Left ventricle myocardium inferior (tissue), 1 donor: ENCODE measurements at regions not wholly inside any gene's neighbourhood (a gene's known extent, or its start where the extent isn't known, plus 50 kb on each side); places are given as distances from the start of the nearest gene placed in this dataset.

Source experiments
- DNase-seq: peaks from one replicate; pipeline ENCODE4 v3.0.0-alpha.2; 2020
- H3K27ac ChIP-seq: fragments of 200-600 bp; replicated peaks from 2 replicates; pipeline ENCODE4 v1.8.0; 2021
- H3K27me3 ChIP-seq: fragments of 200-600 bp; 2 replicates; pipeline ENCODE4 v1.8.0; 2021; ENCODE audit warnings: low read depth
- H3K36me3 ChIP-seq: fragments of 200-600 bp; 2 replicates; pipeline ENCODE4 v1.8.0; 2021
- H3K4me1 ChIP-seq: fragments of 200-600 bp; 2 replicates; pipeline ENCODE4 v1.8.0; 2021
- H3K4me3 ChIP-seq: fragments of 200-600 bp; 2 replicates; pipeline ENCODE4 v1.8.0; 2021; ENCODE audit warnings: mild to moderate bottlenecking, moderate library complexity
- H3K9me3 ChIP-seq: fragments of 200-600 bp; replicated peaks from 2 replicates; pipeline ENCODE4 v1.8.0; 2021
- intact Hi-C: fragments of 100-400 bp; cut with micrococcal nuclease; formaldehyde crosslinking; loops from one replicate; pipeline ENCODE4 v1.11.0; 2022
- TF ChIP-seq, protein P1 (sequence below): fragments of 200-600 bp; IDR thresholded peaks from 2 replicates; pipeline ENCODE4 v1.8.0; 2021; ENCODE audit warnings: antibody characterized with exemption, mild to moderate bottlenecking, borderline replicate concordance
- donor health status: DM: no; HTN: yes; CAD: no; lungs with severe emphysema.

DNA sequence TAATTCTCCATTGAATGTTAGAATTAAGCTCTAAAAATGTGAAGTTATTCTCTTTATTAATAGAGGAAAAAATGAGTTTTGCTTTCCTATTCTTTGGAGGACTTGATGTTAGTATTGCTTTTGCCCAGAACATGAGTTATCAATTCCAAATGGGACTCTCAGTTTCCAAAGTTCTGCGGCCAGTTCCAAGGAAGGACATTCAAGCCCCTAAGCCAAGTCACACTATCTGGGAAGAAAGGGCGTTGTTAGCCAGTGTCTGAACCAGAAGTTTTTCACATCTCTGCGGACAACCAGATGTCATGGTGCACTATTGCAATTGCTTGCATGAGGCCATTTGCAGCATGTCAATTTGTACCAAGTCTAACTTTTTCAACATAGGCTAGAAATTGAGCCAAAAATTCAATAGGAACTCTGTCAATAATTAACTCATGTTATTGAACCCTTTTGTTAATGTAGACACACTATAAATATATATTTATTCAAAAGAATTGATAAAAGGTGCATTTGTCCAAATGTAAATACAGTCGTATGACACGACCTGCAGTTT is 183.3 kb upstream of the PIK3R1 start:
- Histone ChIP-seq H3K27me3 (no peaks in the 10 kb centered on the region), H3K36me3 (no peaks in the 10 kb centered on the region), H3K27ac (peak overlapping the region; percentile 50), H3K4me1 (peaks cover 32% of the 10 kb centered on the region), H3K9me3 (no peaks in the 10 kb centered on the region), H3K4me3 (no peak overlapping the region)
- intact Hi-C loops: no loop called here
- no peak for DNase-seq
- TF ChIP-seq, protein P1, sequence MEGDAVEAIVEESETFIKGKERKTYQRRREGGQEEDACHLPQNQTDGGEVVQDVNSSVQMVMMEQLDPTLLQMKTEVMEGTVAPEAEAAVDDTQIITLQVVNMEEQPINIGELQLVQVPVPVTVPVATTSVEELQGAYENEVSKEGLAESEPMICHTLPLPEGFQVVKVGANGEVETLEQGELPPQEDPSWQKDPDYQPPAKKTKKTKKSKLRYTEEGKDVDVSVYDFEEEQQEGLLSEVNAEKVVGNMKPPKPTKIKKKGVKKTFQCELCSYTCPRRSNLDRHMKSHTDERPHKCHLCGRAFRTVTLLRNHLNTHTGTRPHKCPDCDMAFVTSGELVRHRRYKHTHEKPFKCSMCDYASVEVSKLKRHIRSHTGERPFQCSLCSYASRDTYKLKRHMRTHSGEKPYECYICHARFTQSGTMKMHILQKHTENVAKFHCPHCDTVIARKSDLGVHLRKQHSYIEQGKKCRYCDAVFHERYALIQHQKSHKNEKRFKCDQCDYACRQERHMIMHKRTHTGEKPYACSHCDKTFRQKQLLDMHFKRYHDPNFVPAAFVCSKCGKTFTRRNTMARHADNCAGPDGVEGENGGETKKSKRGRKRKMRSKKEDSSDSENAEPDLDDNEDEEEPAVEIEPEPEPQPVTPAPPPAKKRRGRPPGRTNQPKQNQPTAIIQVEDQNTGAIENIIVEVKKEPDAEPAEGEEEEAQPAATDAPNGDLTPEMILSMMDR: no peak

DNA sequence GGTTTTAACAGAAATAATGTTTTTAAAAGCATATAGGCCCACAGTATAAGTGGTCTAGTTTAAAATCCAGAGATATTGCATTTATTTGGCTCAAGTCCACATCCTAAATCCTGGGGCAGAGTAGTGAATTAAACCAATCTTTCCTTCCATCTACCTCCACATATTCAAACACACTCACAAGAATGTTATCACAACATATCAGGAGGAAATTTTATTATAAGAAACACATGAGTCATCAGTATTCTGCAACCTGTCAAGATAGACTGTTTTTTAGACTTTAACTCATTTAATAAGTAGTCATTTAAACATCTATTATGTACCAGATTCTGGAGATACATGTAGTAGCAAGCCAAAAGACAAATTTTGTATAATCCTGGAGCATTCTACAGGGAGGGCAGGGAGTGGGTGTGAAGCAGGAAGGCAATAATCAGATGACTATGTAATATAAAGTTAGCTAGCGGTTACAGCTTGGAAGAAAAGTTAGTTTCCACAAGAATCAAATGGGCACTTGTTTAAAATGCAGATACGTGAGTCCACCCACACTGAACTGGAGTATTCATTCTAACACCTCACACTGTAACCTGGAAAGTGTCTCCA is 187.3 kb upstream of the PIK3R1 start:
- no peak overlapping the region for H3K4me3 ChIP-seq
- no peak overlapping the region for H3K27ac ChIP-seq
- H3K36me3 ChIP-seq: no peaks in the 10 kb centered on the region
- no peak for DNase-seq
- intact Hi-C loops: no loop called here
- H3K9me3 ChIP-seq: no peaks in the 10 kb centered on the region
- H3K27me3 ChIP-seq: no peaks in the 10 kb centered on the region
- TF ChIP-seq, protein P1: no peak
- peaks cover 43% of the 10 kb centered on the region for H3K4me1 ChIP-seq

DNA sequence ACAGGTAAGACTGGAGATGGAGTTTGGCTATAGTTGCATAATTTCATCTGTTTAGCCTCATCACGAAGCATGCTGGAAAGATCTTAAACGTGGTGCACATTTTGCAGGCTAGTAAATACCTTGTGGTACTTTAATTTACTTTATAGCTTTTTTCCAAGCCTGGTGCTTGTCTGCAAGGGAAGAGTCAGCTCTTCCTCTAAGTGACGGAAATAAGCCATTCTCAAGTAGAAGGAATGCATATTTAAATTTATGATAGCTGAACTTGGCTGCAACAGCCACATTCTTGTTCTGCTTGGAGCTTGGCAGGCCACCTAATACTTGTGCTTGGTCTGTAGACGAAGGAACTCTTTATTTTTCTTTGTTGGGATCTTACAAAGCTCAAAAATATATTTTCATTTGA is 188.0 kb upstream of the PIK3R1 start:
- intact Hi-C loops: no loop called here
- Histone ChIP-seq H3K4me1 (peaks cover 38% of the 10 kb centered on the region), H3K27me3 (no peaks in the 10 kb centered on the region), H3K36me3 (no peaks in the 10 kb centered on the region), H3K4me3 (no peak overlapping the region), H3K9me3 (no peaks in the 10 kb centered on the region), H3K27ac (peak overlapping the region; percentile 29)
- TF ChIP-seq, protein P1: no peak
- DNase-seq: no peak

DNA sequence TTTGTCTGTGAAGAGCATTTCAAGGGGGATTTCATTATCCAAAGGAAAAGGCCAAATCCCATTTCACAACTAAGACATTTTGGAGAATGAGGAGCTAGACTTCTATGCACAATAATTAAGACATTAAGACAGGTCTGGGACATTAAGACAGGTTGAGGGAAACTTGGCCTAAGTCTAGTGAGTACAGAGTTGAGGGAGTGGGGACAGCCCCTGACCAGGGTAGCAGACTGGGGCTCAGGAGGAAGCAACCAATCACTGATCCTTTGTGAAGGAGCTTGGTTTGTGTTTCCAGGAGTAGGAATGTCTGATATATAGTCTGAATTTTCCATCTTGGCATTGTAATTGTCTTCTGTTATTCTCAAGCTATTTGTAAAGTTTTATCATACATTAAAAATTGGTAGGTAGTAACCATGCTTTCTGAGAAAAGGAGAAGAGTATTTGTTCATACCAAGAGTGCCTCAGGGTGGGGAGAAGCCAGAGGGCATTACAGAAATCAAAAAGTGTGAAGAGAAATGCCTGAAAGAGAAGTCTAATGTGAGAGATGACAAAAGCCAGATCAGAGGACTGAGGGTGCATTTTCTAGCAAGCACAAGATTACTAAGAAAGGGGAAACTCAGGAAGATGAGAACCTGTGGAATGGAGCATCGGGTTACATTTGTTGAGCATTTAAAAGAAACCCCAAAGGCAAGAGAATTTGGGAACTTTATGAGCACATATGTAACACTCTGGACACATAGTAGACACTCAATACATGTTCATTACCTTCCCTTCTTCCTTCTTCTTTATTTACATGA is 189.3 kb upstream of the PIK3R1 start:
- intact Hi-C loops: no loop called here
- Histone ChIP-seq H3K9me3 (no peaks in the 10 kb centered on the region), H3K27ac (no peak overlapping the region), H3K36me3 (no peaks in the 10 kb centered on the region), H3K27me3 (no peaks in the 10 kb centered on the region), H3K4me1 (peaks cover 38% of the 10 kb centered on the region), H3K4me3 (no peak overlapping the region)
- no peak for DNase-seq
- TF ChIP-seq, protein P1: no peak

DNA sequence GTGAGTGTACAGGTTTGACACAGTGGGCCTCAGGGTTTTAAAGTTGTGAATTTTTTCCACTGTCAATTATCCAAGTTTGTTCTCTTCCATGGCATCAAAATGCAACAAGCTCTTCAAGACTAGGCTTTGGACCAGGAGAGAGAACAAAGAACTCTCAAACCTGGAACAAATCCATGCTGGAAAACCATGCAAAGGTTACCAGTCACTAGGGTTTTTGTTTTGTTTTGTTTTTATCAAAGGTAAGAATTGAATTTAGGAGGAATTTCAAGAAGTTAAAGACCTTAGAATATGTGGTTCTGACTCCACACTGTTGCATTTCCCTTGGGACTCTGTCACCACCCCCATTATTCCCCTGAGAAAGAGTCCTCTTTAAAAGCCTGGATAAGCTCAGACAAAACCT is 191.1 kb upstream of the PIK3R1 start:
- intact Hi-C loops: no loop called here
- H3K4me1 ChIP-seq: peaks cover 43% of the 10 kb centered on the region
- no peak overlapping the region for H3K27ac ChIP-seq

More for the DNA sequence above, 191.1 kb upstream of the PIK3R1 start:
- no peak for DNase-seq
- Histone ChIP-seq H3K9me3 (no peaks in the 10 kb centered on the region), H3K27me3 (no peaks in the 10 kb centered on the region), H3K36me3 (no peaks in the 10 kb centered on the region), H3K4me3 (no peak overlapping the region)
- TF ChIP-seq, protein P1: no peak
